ENCODE measurements at regions not wholly inside any gene's neighbourhood (a gene's known extent, or its start where the extent isn't known, plus 50 kb on each side); places are given as distances from the start of the nearest gene placed in this dataset.

DNA sequence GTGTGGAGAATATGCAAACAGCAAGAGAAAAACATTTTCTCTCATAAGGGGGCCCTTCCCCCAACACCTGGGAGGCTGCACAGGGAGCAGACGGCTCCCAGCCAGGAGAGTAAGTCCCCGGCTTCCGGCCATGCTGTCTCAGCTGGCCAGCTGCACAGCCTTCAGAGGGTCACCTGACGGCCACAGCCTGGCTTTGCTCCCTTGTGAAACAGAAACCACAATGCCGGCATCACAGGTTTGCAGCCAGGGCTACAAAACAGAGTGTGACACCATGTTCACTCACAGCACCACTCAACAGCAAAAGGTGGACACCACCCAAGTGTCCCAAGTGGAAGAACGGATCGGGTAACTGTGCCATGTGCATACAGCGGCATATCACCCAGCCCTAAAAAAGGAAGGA, 86.9 kb upstream of the GPC1 start:
- peaks cover 8% of the 10 kb centered on the region for H3K27me3 ChIP-seq (ENCODE audit: low read depth)
- TF ChIP-seq, protein P1, sequence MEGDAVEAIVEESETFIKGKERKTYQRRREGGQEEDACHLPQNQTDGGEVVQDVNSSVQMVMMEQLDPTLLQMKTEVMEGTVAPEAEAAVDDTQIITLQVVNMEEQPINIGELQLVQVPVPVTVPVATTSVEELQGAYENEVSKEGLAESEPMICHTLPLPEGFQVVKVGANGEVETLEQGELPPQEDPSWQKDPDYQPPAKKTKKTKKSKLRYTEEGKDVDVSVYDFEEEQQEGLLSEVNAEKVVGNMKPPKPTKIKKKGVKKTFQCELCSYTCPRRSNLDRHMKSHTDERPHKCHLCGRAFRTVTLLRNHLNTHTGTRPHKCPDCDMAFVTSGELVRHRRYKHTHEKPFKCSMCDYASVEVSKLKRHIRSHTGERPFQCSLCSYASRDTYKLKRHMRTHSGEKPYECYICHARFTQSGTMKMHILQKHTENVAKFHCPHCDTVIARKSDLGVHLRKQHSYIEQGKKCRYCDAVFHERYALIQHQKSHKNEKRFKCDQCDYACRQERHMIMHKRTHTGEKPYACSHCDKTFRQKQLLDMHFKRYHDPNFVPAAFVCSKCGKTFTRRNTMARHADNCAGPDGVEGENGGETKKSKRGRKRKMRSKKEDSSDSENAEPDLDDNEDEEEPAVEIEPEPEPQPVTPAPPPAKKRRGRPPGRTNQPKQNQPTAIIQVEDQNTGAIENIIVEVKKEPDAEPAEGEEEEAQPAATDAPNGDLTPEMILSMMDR (IDR thresholded peaks at IDR 0.05): no peak
- intact Hi-C loops (cut with DNase I): no loop called here
- H3K36me3 ChIP-seq: no peaks in the 10 kb centered on the region
- H3K4me3 ChIP-seq: no peak overlapping the region
- DNase-seq (no peak), ATAC-seq (no peak)
- H3K9me3 ChIP-seq: peaks cover 10% of the 10 kb centered on the region
- H3K27ac ChIP-seq: no peak overlapping the region
- H3K4me1 ChIP-seq: no peaks in the 10 kb centered on the region

DNA sequence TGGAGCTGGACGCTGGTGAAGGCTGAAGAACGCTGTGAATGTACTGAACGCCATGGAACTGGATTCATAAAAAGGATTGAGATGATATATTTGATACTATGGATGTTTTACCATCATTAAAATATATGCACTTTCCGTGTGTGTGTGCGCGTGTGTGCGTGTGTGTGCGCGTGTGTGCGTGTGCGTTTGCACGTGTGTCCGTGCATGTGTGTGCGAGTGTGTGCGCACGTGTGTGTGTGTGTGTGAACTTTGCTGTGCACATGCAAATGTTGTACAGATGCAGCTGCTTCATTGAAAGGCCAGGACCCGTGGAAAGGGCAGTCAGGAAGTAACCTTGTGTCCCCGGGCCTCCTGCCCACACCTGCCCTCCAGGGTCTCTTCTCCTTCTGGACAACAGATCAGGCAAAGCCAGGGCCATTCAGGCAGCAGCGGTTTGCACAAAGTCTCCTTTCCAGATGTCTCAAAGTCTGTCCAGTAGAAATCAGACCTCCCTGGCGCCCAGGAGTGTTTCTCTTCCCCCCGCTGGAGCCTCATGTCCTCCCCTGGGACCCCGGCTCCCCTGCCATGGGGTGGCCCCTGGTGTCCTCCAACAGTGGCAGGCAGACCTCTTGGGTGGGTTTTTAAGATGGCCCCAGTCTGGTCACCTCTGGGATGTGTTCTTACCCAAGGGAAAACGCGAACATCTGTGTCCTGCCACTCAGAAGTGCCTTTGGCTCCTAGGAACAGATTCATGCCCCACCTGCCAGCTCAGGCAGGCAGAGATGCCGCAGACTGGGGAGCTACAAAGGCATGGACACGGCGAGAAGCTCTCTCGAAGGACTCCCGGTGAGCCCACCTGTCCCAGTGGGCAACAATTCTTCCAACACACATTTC, 86.1 kb upstream of the GPC1 start:
- no peak for ATAC-seq
- no peak overlapping the region for H3K4me3 ChIP-seq
- H3K36me3 ChIP-seq: no peaks in the 10 kb centered on the region
- no peaks in the 10 kb centered on the region for H3K4me1 ChIP-seq
- peaks cover 10% of the 10 kb centered on the region for H3K9me3 ChIP-seq
- TF ChIP-seq, protein P1 (IDR thresholded peaks at IDR 0.05): no peak
- H3K27ac ChIP-seq: no peak overlapping the region
- intact Hi-C loops (cut with DNase I): no loop called here
- peaks cover 11% of the 10 kb centered on the region for H3K27me3 ChIP-seq (ENCODE audit: low read depth)
- no peak for DNase-seq

DNA sequence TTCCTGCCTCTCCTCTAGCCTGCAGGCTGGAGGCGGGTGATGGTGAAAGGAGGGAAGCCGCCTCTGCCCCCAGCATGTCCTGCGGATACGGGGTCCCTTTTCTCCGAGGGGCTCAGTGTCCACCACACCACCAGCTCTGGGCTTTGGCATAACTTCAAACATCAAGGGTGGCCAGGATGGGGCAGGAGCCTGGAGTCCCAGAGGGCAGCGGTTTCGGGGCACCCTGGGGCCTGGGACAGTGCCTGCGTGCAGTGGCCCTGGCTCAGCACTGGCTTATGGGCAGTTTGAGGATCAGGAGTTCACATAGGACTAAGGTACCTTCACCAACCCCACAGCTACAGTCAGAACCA, 85.5 kb upstream of the GPC1 start:
- intact Hi-C loops (cut with DNase I): no loop called here
- no peaks in the 10 kb centered on the region for H3K4me1 ChIP-seq
- peaks cover 7% of the 10 kb centered on the region for H3K9me3 ChIP-seq
- TF ChIP-seq, protein P1 (IDR thresholded peaks at IDR 0.05): no peak
- H3K4me3 ChIP-seq: no peak overlapping the region
- no peaks in the 10 kb centered on the region for H3K36me3 ChIP-seq
- peaks cover 11% of the 10 kb centered on the region for H3K27me3 ChIP-seq (ENCODE audit: low read depth)
- ATAC-seq (no peak), DNase-seq (no peak)
- H3K27ac ChIP-seq: no peak overlapping the region

DNA sequence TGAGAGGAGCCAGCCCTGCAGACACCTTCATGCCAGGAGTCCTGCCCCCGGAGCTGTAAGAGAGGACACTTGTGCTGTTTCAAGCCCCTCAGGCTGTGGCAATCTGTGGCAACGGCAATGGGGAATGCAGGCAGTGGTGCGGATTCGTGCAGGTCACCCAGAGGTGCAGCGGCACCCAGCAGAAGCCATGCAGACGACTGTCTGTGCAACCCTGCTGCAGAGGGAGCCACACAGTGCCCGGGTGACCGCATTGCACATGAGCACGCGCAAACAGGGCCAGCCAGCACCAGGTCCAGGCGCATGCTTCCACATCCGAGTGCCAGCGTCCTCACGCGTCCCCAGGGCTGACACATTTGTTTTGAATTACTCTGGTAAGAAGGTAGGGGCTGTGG, 84.8 kb upstream of the GPC1 start:
- intact Hi-C loops (cut with DNase I): no loop called here
- peak; percentile 40 for DNase-seq

DNA sequence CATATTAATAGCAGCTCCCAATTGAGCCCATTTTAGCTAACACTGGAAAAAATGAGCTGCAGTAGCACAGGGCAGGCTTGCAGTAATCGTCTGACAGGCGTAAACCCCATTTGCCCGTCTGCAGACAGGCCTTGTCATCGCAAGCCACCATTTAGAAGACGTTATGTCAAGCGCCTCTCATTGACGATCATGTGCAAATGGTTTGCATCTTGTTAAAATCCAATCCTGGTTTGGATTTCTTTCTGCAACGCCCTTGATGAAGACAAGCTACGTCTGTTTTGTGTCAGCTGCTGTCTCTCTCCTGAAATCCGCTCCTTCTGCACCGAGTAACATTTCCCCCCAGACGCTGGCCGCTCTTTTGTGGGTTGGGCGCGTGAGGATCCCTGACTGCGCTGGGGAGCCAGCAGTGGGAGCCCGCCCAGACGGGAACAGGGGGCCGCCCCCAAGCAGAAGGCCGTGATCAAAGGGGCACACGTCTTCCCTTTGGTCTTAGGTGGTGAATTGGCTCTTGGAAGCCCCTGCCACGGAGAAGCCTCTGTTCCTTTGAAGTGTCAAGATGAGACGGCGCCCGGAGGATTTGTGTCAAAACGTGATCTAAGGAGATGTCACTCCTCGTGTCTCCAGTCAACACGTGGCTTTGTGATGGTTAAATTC, 84.2 kb upstream of the GPC1 start:
- intact Hi-C loops (cut with DNase I): no loop called here
- no peak overlapping the region for H3K4me3 ChIP-seq
- DNase-seq: no peak
- H3K36me3 ChIP-seq: no peaks in the 10 kb centered on the region
- no peak overlapping the region for H3K27ac ChIP-seq
- H3K27me3 ChIP-seq (ENCODE audit: low read depth): peaks cover 11% of the 10 kb centered on the region
- H3K9me3 ChIP-seq: no peaks in the 10 kb centered on the region
- H3K4me1 ChIP-seq: no peaks in the 10 kb centered on the region
- no peak for ATAC-seq
- TF ChIP-seq, protein P1 (IDR thresholded peaks at IDR 0.05): no peak

More for the DNA sequence above, 84.8 kb upstream of the GPC1 start:
- TF ChIP-seq, protein P1 (IDR thresholded peaks at IDR 0.05): no peak
- H3K4me1 ChIP-seq: no peaks in the 10 kb centered on the region
- H3K9me3 ChIP-seq: peaks cover 2% of the 10 kb centered on the region
- no peaks in the 10 kb centered on the region for H3K36me3 ChIP-seq
- H3K27ac ChIP-seq: no peak overlapping the region
- no peak overlapping the region for H3K4me3 ChIP-seq
- H3K27me3 ChIP-seq (ENCODE audit: low read depth): peaks cover 11% of the 10 kb centered on the region
- ATAC-seq: no peak

Data from lower lobe of right lung (tissue), 2 donors.